GM12878 (cell line): ENCODE measurements at regions not wholly inside any gene's neighbourhood (a gene's known extent, or its start where the extent isn't known, plus 50 kb on each side); places are given as distances from the start of the nearest gene placed in this dataset.

ENCODE experiments used
- ATAC-seq: fragments of 200-7000 bp; cut with Tn5 transposase; 3 replicates; pipeline ENCODE4 v1.9.1; 2020; ENCODE audit warnings: mild to moderate bottlenecking, moderate library complexity
- BruUV-seq: library from RNA; stranded (reverse); fragments of 400-500 nt; replicated peaks from 2 replicates; lab custom pipeline; 2021; lab: Mats Ljungman, UMichigan
- CTCF ChIA-PET: fragments of 300-600 bp; sonication (Branson Sonifier 250); formaldehyde crosslinking; extraction: SDS; loops from one replicate; lab custom pipeline; 2021; ENCODE audit warnings: inconsistent platforms; lab: Yijun Ruan, JAX
- POLR2A ChIA-PET: fragments of 350-600 bp; formaldehyde crosslinking; extraction: SDS; loops from one replicate; lab custom pipeline; 2021; ENCODE audit warnings: inconsistent platforms; lab: Charles Lee
- RAD21 ChIA-PET: fragments of 300-600 bp; sonication (Branson Sonifier 250); formaldehyde crosslinking; loops from one replicate; lab custom pipeline; 2023; ENCODE audit warnings: antibody characterized with exemption; ENCODE audit not compliant: unreplicated experiment; lab: Charles Lee
- SMC1A ChIA-PET: fragments of 300-600 bp; sonication (Branson Sonifier 250); formaldehyde crosslinking; loops from one replicate; lab custom pipeline; 2023; ENCODE audit not compliant: unreplicated experiment, uncharacterized antibody; lab: Charles Lee
- DNase-seq: peaks from one replicate; pipeline ENCODE4 v3.0.0-alpha.2; 2011; ENCODE audit warnings: low read depth, low spot score
- FAIRE-seq: peaks from 3 replicates; lab custom pipeline; 2011; peaks lifted over from hg19 to GRCh38; lab: Jason Lieb, UNC
- H2AFZ ChIP-seq: 2 replicates; pipeline ENCODE4 v1.6.0; 2011; ENCODE audit warnings: low read depth, low read length, control low read depth; ENCODE audit not compliant: control insufficient read depth
- H3K27ac ChIP-seq: 2 replicates; pipeline ENCODE4 v1.5.1; 2011; ENCODE audit warnings: control low read depth; ENCODE audit not compliant: control insufficient read depth, insufficient read depth
- H3K27me3 ChIP-seq, 2 experiments: replicated peaks in 1 of 2; 2 replicates each; pipeline versions ENCODE4 v1.6.0 to v1.6.1; 2011; ENCODE audit warnings: low read length in 1 of 2; ENCODE audit not compliant: control insufficient read depth in 2 of 2, insufficient read depth in 2 of 2
- H3K36me3 ChIP-seq, 2 experiments: 2 replicates each; pipeline ENCODE4 v1.5.1; 2011; ENCODE audit warnings: low read length in 1 of 2; ENCODE audit not compliant: control insufficient read depth in 2 of 2, insufficient read depth in 2 of 2
- H3K4me1 ChIP-seq: 2 replicates; pipeline ENCODE4 v1.6.1; 2011; ENCODE audit warnings: mild to moderate bottlenecking, low read length, moderate library complexity, mixed read lengths; ENCODE audit not compliant: control insufficient read depth, insufficient read depth
- H3K4me2 ChIP-seq: 2 replicates; pipeline ENCODE4 v1.6.0; 2011; ENCODE audit warnings: control low read depth; ENCODE audit not compliant: control insufficient read depth, insufficient read depth
- H3K4me3 ChIP-seq: fragments of 200-600 bp; sonication (generic); 2 replicates; pipeline ENCODE4 v1.5.1; 2016
- H3K79me2 ChIP-seq: 2 replicates; pipeline ENCODE4 v1.6.0; 2011; ENCODE audit warnings: low read length; ENCODE audit not compliant: control insufficient read depth, insufficient read depth
- H3K9ac ChIP-seq: 2 replicates; pipeline ENCODE4 v1.8.0; 2011; ENCODE audit warnings: low read length, control low read depth, mixed read lengths; ENCODE audit not compliant: control insufficient read depth, insufficient read depth
- H3K9me3 ChIP-seq: replicated peaks from 3 replicates; pipeline ENCODE4 v1.5.1; 2011; ENCODE audit warnings: mild to moderate bottlenecking, low read length; ENCODE audit not compliant: control insufficient read depth, insufficient read depth
- H4K20me1 ChIP-seq: 2 replicates; pipeline ENCODE4 v1.6.0; 2011; ENCODE audit not compliant: control insufficient read depth, insufficient read depth
- ATF7 ChIP-seq: fragments of 450-650 bp; IDR thresholded peaks from 2 replicates; pipeline ENCODE4 v1.6.1; 2016; ENCODE audit warnings: low read depth, mild to moderate bottlenecking
- BCL11A ChIP-seq: IDR thresholded peaks from 2 replicates; pipeline ENCODE4 v1.6.1; 2011; ENCODE audit warnings: low read depth, low read length
- CBFB ChIP-seq: IDR thresholded peaks from 2 replicates; pipeline ENCODE4 v1.6.1; 2016; ENCODE audit warnings: antibody characterized with exemption, low read depth
- CEBPB ChIP-seq, 2 experiments: fragments of 150-350 bp in 1 of 2; IDR thresholded peaks; 2 replicates each; pipeline ENCODE4 v1.6.1; 2012 to 2014; ENCODE audit warnings: low read depth in 2 of 2, low read length in 2 of 2, borderline replicate concordance in 1 of 2, inconsistent platforms in 1 of 2
- CHD4 ChIP-seq: fragments of 200-600 bp; sonication (generic); IDR thresholded peaks from 2 replicates; pipeline ENCODE4 v1.6.1; 2016; ENCODE audit warnings: mild to moderate bottlenecking
- HSF1 ChIP-seq: fragments of 150-350 bp; IDR thresholded peaks from 2 replicates; pipeline ENCODE4 v1.6.1; 2014; ENCODE audit warnings: mild to moderate bottlenecking, low read depth, low read length
- MYB ChIP-seq: fragments of 150-350 bp; IDR thresholded peaks from 2 replicates; pipeline ENCODE4 v1.6.1; 2014; ENCODE audit warnings: mild to moderate bottlenecking, low read depth, low read length, borderline replicate concordance
- NFYB ChIP-seq: IDR thresholded peaks from 2 replicates; pipeline ENCODE4 v1.6.1; 2011; ENCODE audit warnings: low read depth, mild to moderate bottlenecking, low read length, improper control_type of control experiment, moderate library complexity; ENCODE audit not compliant: insufficient read depth
- POLR2AphosphoS5 ChIP-seq: IDR thresholded peaks from 2 replicates; pipeline ENCODE4 v1.6.1; 2011; ENCODE audit warnings: mild to moderate bottlenecking, low read length, inconsistent platforms
- SMAD5 ChIP-seq: IDR thresholded peaks from 2 replicates; pipeline ENCODE4 v1.6.1; 2016; ENCODE audit warnings: antibody characterized with exemption, low read depth
- SMC3 ChIP-seq: IDR thresholded peaks from 2 replicates; pipeline ENCODE4 v1.6.1; 2011; ENCODE audit warnings: low read length, improper control_type of control experiment, borderline replicate concordance
- SP1 ChIP-seq: IDR thresholded peaks from one replicate; pipeline ENCODE4 v1.6.1; 2011; ENCODE audit warnings: low read depth, low read length
- TARDBP ChIP-seq: IDR thresholded peaks from 2 replicates; pipeline ENCODE4 v1.6.1; 2016; ENCODE audit warnings: borderline replicate concordance
- WGBS: methylation state at CpG from one replicate; pipeline ENCODE4 v1.1.6; 2016; ENCODE audit warnings: low lambda C conversion rate; ENCODE audit not compliant: insufficient replicate concordance, insufficient coverage; ENCODE audit errors: missing lambda C conversion rate; 5-methylcytosine and 5-hydroxymethylcytosine counted together
- in situ Hi-C: fragments of 300-500 bp; cut with MboI; formaldehyde crosslinking; loops from 9 replicates; pipeline ENCODE4 v1.14.3; 2018; ENCODE audit warnings: mixed read lengths
- intact Hi-C: fragments of 100-400 bp; cut with micrococcal nuclease; formaldehyde crosslinking; loops from one replicate; pipeline ENCODE4 v1.14.2; 2022; ENCODE audit not compliant: unreplicated experiment
- TF ChIP-seq, protein P1 (sequence below): IDR thresholded peaks from 2 replicates; pipeline ENCODE4 v1.6.1; 2012; ENCODE audit warnings: mild to moderate bottlenecking, low read depth, low read length
- TF ChIP-seq, protein P2 (sequence below): fragments of 450-650 bp; IDR thresholded peaks from 2 replicates; pipeline ENCODE4 v1.6.1; 2017; ENCODE audit warnings: mild to moderate bottlenecking
- TF ChIP-seq, protein P3 (sequence below): fragments of 450-650 bp; IDR thresholded peaks from 2 replicates; pipeline ENCODE4 v1.6.1; 2016; ENCODE audit warnings: mild to moderate bottlenecking

GRCh38 chr3:135691240-135691639, 274.3 kb upstream of the PPP2R3A start (continued):
- TF ChIP-seq, protein P1, sequence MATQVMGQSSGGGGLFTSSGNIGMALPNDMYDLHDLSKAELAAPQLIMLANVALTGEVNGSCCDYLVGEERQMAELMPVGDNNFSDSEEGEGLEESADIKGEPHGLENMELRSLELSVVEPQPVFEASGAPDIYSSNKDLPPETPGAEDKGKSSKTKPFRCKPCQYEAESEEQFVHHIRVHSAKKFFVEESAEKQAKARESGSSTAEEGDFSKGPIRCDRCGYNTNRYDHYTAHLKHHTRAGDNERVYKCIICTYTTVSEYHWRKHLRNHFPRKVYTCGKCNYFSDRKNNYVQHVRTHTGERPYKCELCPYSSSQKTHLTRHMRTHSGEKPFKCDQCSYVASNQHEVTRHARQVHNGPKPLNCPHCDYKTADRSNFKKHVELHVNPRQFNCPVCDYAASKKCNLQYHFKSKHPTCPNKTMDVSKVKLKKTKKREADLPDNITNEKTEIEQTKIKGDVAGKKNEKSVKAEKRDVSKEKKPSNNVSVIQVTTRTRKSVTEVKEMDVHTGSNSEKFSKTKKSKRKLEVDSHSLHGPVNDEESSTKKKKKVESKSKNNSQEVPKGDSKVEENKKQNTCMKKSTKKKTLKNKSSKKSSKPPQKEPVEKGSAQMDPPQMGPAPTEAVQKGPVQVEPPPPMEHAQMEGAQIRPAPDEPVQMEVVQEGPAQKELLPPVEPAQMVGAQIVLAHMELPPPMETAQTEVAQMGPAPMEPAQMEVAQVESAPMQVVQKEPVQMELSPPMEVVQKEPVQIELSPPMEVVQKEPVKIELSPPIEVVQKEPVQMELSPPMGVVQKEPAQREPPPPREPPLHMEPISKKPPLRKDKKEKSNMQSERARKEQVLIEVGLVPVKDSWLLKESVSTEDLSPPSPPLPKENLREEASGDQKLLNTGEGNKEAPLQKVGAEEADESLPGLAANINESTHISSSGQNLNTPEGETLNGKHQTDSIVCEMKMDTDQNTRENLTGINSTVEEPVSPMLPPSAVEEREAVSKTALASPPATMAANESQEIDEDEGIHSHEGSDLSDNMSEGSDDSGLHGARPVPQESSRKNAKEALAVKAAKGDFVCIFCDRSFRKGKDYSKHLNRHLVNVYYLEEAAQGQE = no peak
- TF ChIP-seq NFYB (no peak), MYB (no peak), POLR2AphosphoS5 (no peak)
- TF ChIP-seq, all 136 proteins: peak for 0

DNA sequence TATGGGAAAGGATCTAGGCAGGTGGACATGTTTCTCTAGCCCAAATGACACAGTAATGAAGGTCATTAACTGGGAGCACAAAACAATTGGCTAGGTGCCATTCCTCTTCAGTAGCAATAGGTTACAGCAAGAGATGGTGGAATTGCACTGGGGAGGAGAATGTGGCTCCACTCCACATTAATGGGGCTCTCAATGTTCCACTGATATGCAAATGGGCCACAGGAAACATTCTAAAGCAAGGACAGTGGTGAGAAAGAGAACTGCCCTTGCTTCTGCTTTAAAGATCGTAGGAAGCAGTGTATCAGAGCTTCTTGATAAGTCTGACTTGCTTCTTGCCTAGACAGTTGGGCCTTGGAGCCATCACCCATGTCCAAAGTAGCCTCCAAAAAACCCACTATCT, 271.4 kb upstream of the PPP2R3A start:
- ATAC-seq (no peak), DNase-seq (no peak), FAIRE-seq (no peak)
- ChIA-PET POLR2A (no interaction called here), RAD21 (no interaction called here), SMC1A (no interaction called here), CTCF (no interaction called here)
- no peaks in the 10 kb centered on the region for H3K79me2 ChIP-seq
- H3K4me1 ChIP-seq = no peaks in the 10 kb centered on the region
- no peaks in the 10 kb centered on the region for H3K27me3 ChIP-seq
- no peak overlapping the region for H2AFZ ChIP-seq
- BruUV-seq = no TSS peak
- no peaks in the 10 kb centered on the region for H3K36me3 ChIP-seq
- H3K9ac ChIP-seq = no peak overlapping the region
- no peak overlapping the region for H3K4me3 ChIP-seq
- intact Hi-C loops (no loop called here), in situ Hi-C loops (no loop called here)
- no peaks in the 10 kb centered on the region for H3K9me3 ChIP-seq
- H4K20me1 ChIP-seq = no peaks in the 10 kb centered on the region
- H3K4me2 ChIP-seq = no peak overlapping the region
- no peak overlapping the region for H3K27ac ChIP-seq
- WGBS = 0% methylated on average over 1 of the region's 1 CpG
- no peak for TF ChIP-seq SP1
- TF ChIP-seq SMC3 = no peak
- TF ChIP-seq SMAD5 = no peak
- TF ChIP-seq, protein P2, sequence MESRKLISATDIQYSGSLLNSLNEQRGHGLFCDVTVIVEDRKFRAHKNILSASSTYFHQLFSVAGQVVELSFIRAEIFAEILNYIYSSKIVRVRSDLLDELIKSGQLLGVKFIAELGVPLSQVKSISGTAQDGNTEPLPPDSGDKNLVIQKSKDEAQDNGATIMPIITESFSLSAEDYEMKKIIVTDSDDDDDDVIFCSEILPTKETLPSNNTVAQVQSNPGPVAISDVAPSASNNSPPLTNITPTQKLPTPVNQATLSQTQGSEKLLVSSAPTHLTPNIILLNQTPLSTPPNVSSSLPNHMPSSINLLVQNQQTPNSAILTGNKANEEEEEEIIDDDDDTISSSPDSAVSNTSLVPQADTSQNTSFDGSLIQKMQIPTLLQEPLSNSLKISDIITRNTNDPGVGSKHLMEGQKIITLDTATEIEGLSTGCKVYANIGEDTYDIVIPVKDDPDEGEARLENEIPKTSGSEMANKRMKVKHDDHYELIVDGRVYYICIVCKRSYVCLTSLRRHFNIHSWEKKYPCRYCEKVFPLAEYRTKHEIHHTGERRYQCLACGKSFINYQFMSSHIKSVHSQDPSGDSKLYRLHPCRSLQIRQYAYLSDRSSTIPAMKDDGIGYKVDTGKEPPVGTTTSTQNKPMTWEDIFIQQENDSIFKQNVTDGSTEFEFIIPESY = no peak
- no peak for TF ChIP-seq BCL11A
- no peak for TF ChIP-seq TARDBP
- TF ChIP-seq, protein P3, sequence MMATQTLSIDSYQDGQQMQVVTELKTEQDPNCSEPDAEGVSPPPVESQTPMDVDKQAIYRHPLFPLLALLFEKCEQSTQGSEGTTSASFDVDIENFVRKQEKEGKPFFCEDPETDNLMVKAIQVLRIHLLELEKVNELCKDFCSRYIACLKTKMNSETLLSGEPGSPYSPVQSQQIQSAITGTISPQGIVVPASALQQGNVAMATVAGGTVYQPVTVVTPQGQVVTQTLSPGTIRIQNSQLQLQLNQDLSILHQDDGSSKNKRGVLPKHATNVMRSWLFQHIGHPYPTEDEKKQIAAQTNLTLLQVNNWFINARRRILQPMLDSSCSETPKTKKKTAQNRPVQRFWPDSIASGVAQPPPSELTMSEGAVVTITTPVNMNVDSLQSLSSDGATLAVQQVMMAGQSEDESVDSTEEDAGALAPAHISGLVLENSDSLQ = no peak
- TF ChIP-seq CBFB = no peak
- TF ChIP-seq HSF1 = no peak
- TF ChIP-seq ATF7 = no peak
- TF ChIP-seq CHD4 = no peak
- TF ChIP-seq CEBPB (IDR thresholded peaks at IDR 0.05; ENCODE audit: borderline replicate concordance in 1 of 2, low read depth in 2 of 2, low read length in 2 of 2) = no peak
